ENCODE measurements at regions not wholly inside any gene's neighbourhood (a gene's known extent, or its start where the extent isn't known, plus 50 kb on each side); places are given as distances from the start of the nearest gene placed in this dataset.

DNA sequence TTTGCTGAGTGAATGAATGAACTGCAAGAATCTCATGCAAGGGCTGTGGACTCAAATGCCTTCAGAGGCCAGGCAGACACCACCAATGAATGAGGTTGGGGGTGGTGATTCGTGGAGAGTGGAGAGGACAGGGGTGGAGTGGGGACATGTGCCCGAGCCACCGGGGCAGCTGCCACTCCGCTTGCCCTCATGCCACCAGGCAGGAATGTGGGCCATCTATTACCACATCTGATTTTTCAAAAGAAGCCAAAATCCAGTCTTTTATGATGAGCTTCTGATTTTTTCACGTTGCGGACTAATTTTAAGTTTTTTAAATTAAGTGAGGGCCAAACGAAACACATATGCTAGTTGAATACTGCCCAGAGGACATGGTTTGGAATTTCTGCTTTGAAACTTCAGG is 67.1 kb upstream of the SMURF2 start (continued):
- TF ChIP-seq, protein P1, sequence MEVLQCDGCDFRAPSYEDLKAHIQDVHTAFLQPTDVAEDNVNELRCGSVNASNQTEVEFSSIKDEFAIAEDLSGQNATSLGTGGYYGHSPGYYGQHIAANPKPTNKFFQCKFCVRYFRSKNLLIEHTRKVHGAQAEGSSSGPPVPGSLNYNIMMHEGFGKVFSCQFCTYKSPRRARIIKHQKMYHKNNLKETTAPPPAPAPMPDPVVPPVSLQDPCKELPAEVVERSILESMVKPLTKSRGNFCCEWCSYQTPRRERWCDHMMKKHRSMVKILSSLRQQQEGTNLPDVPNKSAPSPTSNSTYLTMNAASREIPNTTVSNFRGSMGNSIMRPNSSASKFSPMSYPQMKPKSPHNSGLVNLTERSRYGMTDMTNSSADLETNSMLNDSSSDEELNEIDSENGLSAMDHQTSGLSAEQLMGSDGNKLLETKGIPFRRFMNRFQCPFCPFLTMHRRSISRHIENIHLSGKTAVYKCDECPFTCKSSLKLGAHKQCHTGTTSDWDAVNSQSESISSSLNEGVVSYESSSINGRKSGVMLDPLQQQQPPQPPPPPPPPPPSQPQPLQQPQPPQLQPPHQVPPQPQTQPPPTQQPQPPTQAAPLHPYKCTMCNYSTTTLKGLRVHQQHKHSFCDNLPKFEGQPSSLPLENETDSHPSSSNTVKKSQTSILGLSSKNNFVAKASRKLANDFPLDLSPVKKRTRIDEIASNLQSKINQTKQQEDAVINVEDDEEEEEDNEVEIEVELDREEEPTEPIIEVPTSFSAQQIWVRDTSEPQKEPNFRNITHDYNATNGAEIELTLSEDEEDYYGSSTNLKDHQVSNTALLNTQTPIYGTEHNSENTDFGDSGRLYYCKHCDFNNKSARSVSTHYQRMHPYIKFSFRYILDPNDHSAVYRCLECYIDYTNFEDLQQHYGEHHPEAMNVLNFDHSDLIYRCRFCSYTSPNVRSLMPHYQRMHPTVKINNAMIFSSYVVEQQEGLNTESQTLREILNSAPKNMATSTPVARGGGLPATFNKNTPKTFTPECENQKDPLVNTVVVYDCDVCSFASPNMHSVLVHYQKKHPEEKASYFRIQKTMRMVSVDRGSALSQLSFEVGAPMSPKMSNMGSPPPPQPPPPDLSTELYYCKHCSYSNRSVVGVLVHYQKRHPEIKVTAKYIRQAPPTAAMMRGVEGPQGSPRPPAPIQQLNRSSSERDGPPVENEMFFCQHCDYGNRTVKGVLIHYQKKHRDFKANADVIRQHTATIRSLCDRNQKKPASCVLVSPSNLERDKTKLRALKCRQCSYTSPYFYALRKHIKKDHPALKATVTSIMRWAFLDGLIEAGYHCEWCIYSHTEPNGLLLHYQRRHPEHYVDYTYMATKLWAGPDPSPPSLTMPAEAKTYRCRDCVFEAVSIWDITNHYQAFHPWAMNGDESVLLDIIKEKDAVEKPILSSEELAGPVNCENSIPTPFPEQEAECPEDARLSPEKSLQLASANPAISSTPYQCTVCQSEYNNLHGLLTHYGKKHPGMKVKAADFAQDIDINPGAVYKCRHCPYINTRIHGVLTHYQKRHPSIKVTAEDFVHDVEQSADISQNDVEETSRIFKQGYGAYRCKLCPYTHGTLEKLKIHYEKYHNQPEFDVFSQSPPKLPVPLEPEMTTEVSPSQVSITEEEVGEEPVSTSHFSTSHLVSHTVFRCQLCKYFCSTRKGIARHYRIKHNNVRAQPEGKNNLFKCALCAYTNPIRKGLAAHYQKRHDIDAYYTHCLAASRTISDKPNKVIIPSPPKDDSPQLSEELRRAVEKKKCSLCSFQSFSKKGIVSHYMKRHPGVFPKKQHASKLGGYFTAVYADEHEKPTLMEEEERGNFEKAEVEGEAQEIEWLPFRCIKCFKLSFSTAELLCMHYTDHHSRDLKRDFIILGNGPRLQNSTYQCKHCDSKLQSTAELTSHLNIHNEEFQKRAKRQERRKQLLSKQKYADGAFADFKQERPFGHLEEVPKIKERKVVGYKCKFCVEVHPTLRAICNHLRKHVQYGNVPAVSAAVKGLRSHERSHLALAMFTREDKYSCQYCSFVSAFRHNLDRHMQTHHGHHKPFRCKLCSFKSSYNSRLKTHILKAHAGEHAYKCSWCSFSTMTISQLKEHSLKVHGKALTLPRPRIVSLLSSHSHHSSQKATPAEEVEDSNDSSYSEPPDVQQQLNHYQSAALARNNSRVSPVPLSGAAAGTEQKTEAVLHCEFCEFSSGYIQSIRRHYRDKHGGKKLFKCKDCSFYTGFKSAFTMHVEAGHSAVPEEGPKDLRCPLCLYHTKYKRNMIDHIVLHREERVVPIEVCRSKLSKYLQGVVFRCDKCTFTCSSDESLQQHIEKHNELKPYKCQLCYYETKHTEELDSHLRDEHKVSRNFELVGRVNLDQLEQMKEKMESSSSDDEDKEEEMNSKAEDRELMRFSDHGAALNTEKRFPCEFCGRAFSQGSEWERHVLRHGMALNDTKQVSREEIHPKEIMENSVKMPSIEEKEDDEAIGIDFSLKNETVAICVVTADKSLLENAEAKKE (CRISPR knock-in tag; IDR thresholded peaks at IDR 0.05) = no peak
- TF ChIP-seq POLR2AphosphoS5 (IDR thresholded peaks at IDR 0.05; ENCODE audit: low read depth) = no peak
- TF ChIP-seq EZH2 (IDR thresholded peaks at IDR 0.05; ENCODE audit: low read depth, unreplicated experiment) = no peak
- TF ChIP-seq JUNB (IDR thresholded peaks at IDR 0.05; ENCODE audit: unreplicated experiment) = no peak
- TF ChIP-seq, protein P2, sequence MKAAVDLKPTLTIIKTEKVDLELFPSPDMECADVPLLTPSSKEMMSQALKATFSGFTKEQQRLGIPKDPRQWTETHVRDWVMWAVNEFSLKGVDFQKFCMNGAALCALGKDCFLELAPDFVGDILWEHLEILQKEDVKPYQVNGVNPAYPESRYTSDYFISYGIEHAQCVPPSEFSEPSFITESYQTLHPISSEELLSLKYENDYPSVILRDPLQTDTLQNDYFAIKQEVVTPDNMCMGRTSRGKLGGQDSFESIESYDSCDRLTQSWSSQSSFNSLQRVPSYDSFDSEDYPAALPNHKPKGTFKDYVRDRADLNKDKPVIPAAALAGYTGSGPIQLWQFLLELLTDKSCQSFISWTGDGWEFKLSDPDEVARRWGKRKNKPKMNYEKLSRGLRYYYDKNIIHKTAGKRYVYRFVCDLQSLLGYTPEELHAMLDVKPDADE (IDR thresholded peaks at IDR 0.05) = no peak
- no peak for TF ChIP-seq ZNF114 (CRISPR knock-in tag; IDR thresholded peaks at IDR 0.05)
- no peak for TF ChIP-seq EZH2phosphoT487 (IDR thresholded peaks at IDR 0.05; ENCODE audit: unreplicated experiment)
- TF ChIP-seq CREB1 (CRISPR knock-in tag; IDR thresholded peaks at IDR 0.05; ENCODE audit: low read depth) = no peak
- no peak for TF ChIP-seq STAT1 (IDR thresholded peaks at IDR 0.05; ENCODE audit: unreplicated experiment)
- TF ChIP-seq, protein P3, sequence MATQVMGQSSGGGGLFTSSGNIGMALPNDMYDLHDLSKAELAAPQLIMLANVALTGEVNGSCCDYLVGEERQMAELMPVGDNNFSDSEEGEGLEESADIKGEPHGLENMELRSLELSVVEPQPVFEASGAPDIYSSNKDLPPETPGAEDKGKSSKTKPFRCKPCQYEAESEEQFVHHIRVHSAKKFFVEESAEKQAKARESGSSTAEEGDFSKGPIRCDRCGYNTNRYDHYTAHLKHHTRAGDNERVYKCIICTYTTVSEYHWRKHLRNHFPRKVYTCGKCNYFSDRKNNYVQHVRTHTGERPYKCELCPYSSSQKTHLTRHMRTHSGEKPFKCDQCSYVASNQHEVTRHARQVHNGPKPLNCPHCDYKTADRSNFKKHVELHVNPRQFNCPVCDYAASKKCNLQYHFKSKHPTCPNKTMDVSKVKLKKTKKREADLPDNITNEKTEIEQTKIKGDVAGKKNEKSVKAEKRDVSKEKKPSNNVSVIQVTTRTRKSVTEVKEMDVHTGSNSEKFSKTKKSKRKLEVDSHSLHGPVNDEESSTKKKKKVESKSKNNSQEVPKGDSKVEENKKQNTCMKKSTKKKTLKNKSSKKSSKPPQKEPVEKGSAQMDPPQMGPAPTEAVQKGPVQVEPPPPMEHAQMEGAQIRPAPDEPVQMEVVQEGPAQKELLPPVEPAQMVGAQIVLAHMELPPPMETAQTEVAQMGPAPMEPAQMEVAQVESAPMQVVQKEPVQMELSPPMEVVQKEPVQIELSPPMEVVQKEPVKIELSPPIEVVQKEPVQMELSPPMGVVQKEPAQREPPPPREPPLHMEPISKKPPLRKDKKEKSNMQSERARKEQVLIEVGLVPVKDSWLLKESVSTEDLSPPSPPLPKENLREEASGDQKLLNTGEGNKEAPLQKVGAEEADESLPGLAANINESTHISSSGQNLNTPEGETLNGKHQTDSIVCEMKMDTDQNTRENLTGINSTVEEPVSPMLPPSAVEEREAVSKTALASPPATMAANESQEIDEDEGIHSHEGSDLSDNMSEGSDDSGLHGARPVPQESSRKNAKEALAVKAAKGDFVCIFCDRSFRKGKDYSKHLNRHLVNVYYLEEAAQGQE (IDR thresholded peaks at IDR 0.05; ENCODE audit: unreplicated experiment) = no peak

Measured in GM23338 (cell line).